ENCODE measurements at regions not wholly inside any gene's neighbourhood (a gene's known extent, or its start where the extent isn't known, plus 50 kb on each side); places are given as distances from the start of the nearest gene placed in this dataset.
A peak's percentile ranks its signal among the peaks of the same experiment; 100 is the strongest.

GRCh38 chr13:67353031-67353430 lies 122.9 kb upstream of the PCDH9 start:
- DNase-seq (ENCODE audit: low read depth in 3 of 3, low spot score in 2 of 3), result no peak

- DNase-seq (ENCODE audit: low read depth in 3 of 3, low spot score in 2 of 3), result no peak
Measured at GRCh38 chr13:67351909-67352308, 121.8 kb upstream of the PCDH9 start.

DNA sequence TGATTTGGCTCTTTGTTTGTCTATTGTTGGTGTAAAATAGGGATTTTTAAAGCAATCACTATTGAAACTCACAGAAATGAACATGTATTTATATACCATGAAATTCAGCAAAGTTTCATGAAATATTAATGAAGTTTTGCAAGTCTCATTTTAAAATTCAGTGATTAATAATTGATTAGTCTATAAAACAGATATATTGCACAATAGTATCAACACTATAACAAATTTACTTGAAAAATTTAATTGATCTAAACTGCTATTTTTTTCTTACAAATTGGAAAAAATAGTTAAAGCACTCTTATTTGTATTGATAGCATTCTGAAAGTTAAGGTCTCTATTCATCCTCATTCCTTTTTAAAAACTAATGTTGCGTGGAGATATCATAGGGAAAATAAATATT lies 121.0 kb upstream of the PCDH9 start:
- no peak for DNase-seq (ENCODE audit: low read depth in 3 of 3, low spot score in 2 of 3)

DNA sequence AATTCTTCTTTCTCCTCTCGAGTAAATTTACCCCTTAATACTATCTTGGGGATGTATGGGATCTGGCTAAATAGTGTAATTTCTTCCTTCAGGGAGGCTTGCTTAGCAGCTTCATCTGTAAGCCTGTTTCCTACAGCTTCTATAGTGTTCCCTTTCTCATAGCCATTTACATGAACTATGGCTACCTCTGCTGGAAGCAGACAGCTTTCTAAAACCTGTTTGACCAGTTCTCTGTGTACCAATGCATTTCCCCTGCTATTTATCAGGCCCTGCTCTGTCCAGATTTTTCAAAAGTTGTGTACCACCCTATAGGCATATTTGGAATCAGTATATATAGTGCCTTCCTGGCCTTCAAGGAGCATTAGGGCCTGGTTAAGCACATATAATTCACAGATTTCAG lies 113.6 kb upstream of the PCDH9 start:
- peak in 1 of 3 donors; percentile 4 for DNase-seq (ENCODE audit: low read depth in 3 of 3, low spot score in 2 of 3)

- DNase-seq (ENCODE audit: low read depth in 3 of 3, low spot score in 2 of 3), result no peak
Measured at GRCh38 chr13:67341406-67341805, 111.3 kb upstream of the PCDH9 start.

GRCh38 chr13:67330149-67330548 lies 100.0 kb upstream of the PCDH9 start:
- no peak for DNase-seq (ENCODE audit: low read depth in 3 of 3, low spot score in 2 of 3)

- DNase-seq (ENCODE audit: low read depth in 3 of 3, low spot score in 2 of 3), result no peak
Measured at GRCh38 chr13:67328895-67329294, 98.8 kb upstream of the PCDH9 start.

GRCh38 chr13:67318860-67319259 lies 88.7 kb upstream of the PCDH9 start:
- DNase-seq (ENCODE audit: low read depth in 3 of 3, low spot score in 2 of 3), result no peak

GRCh38 chr13:67318398-67318797 lies 88.3 kb upstream of the PCDH9 start:
- DNase-seq (ENCODE audit: low read depth in 3 of 3, low spot score in 2 of 3), result no peak

GRCh38 chr13:67314405-67314804 lies 84.3 kb upstream of the PCDH9 start:
- no peak for DNase-seq (ENCODE audit: low read depth in 3 of 3, low spot score in 2 of 3)

DNA sequence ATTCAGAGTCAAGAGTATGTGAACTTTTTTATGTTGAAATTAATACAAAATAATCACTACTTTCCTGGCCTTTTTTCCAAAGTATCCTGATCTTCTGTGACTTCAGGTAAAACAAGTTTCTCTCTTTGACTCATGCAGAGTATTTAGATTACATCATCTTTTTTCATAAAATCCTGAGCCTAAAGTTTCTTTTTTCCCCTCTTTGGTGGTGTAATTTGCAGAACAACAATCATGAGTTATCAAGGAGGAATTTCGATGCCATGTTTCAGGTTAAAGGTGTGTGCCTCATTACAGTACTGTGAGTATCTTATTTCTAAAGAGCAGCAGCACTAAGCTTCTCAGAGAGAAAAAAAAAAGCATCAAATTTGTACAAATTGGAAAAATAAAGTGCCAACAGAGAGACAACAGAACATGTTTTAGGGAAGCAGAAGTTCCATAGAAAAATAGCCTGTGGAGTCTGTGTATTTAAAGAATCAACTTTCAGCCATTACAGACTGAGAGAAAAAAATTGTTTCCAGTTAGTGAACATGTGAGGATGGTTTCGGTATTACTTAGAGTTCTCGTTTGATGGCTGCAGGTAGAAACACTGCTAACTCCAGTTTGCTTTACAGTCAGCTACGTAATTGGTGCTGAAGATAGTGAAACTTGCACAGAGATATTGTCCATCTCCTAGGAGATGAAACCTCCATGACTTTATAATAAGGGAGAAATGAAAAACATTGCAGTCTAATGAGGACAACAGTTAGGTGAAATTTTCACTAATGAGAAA lies 78.1 kb upstream of the PCDH9 start:
- no peak for DNase-seq (ENCODE audit: low read depth in 3 of 3, low spot score in 2 of 3)

DNA sequence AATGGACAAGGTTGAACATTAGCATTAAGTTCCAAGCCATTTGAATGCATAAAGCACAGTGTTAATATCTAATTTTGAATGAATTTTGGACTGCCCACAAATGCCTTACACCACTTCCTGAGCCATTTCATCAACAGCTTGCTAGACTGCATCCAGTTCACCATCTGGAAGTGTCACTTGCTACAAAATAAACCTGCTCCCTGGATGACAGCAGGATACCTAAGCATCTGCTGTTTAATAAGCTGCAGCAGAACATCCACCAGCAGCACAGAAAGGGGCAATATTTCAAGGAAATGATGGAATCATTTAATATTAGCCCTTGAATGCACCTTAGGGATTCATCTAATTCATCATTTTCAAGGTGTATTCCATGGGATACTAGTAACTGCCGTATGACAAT lies 76.6 kb upstream of the PCDH9 start:
- DNase-seq (ENCODE audit: low read depth in 3 of 3, low spot score in 2 of 3), result no peak

DNA sequence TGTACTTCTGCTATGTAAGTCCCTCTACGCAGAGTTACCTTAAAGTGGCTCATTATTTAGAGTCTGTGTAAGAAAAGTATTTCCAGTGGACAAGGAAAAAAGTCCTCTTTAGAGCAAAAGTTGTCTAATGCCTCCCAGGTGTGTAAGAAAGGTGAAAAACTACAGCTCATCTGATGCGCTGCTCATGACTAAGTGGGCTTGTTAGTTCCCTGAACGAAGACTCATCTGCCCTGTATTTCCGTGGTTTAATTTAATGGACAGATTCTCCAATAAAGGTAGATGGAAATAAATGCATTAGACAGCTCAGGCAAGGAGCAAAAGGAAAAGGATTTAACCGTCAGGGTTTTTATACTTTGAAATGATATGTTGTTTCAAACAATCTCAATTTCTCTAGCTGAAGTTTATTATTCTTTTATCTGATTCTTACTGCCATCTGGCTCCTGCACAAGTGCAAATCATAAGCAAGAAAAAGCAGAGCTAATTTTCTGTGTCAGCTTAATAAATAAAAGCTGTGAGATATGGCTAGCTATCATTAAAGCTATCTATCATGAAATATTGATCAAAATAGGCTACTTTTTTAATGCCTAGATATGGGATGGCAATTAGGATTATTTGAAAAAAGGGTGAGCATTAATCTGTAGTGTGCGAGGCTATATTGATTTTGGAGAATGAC lies 73.7 kb upstream of the PCDH9 start:
- no peak for DNase-seq (ENCODE audit: low read depth in 3 of 3, low spot score in 2 of 3)

DNA sequence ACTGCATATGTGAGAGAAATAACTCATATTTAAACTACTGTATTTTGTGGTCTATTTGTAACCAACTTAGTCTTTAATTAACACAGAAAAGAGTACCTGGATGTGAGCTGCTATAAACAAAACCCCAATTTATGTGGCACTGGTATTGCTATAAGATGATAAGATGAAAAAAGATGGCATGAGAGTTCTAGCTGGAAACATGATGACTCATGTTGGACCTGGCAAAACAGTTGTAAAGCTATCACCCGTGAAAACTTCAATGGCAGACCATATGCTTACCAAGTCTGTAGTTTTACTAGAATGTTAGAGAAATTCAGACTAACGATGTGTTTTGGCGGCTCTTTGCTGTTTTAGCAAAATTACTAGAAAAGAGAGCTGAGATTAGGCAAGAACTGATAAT lies 69.6 kb upstream of the PCDH9 start:
- DNase-seq (ENCODE audit: low read depth in 3 of 3, low spot score in 2 of 3), result no peak

GRCh38 chr13:67299072-67299635 lies 69.0 kb upstream of the PCDH9 start:
- no peak for DNase-seq (ENCODE audit: low read depth in 3 of 3, low spot score in 2 of 3)

DNA sequence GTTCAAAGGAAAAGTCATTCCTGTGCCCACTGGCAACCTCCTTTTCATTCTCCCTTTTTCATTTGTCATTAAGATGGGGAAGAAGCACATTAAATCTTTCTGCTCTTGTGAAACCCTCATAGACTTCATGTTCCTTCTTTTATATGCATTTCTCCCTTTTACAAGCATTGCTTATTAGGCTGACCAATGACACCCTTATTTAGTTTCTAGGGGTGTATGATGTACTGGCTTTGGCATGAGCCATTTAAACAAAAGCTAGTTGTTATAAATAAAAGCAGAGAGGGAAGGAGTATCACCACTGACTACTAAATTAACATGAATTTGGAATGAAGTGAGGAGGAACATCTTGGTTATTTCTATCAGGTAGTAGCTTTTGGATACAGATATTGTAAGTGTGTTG lies 68.2 kb upstream of the PCDH9 start:
- no peak for DNase-seq (ENCODE audit: low read depth in 3 of 3, low spot score in 2 of 3)

- DNase-seq (ENCODE audit: low read depth in 3 of 3, low spot score in 2 of 3), result no peak
Measured at GRCh38 chr13:67296511-67296910, 66.4 kb upstream of the PCDH9 start.

DNA sequence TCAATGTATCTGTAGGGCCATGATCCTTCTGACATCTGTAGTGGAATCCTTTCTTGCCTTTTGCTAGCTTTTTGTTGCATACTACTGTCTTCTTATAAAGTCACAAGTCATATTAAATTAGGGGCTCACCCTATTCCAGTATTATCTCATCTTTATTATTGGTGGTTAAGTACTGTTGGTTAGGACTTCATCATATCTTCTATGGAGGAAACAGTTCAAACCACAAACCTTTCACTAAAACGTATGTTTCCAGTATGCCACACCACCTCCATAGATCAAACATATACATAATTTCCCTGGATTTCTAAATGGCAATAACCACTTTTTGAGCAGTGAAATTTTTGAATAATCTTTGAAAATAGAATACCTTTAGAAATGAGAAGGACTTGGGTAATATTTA lies 62.8 kb upstream of the PCDH9 start:
- no peak for DNase-seq (ENCODE audit: low read depth in 3 of 3, low spot score in 2 of 3)

DNA sequence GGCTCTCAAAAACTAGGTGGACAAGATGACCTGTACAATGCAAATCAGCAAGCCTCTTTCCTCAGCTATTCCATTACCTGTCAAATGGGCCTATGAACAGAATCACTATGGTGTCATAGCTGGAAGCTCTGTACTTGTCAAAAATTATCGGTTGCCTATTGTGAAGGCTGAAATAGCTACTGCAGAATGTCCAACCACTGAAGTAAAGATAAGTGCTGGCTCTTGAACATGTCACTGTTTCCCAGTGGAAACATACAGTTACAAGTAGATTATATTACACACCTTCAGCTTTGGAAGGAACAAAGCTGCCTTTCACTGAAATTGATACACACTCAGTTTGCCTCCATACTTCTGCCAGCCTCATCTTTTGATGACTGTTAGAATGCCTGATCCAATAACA lies 55.5 kb upstream of the PCDH9 start:
- DNase-seq (ENCODE audit: low read depth in 3 of 3, low spot score in 2 of 3), result no peak

DNA sequence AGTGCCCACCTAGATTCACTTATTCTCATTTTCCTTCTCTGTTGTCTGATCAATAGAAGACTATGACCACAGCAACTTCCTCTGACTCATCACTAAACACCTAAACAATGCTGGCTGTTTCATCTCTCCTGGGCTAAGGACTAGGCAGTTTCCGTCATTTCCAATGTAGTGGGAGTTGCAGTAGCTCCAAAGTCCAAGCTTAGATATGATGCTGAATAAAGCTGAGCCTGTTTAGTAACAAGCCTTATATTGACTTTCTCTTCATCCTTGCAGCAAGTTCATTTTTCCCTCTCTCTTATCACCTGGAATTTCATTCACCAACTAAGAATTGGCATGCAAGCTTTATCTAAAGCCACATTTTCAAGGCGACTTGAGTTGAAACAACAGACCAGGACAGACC lies 53.5 kb upstream of the PCDH9 start:
- no peak for DNase-seq (ENCODE audit: low read depth in 3 of 3, low spot score in 2 of 3)

GRCh38 chr13:67281466-67281865 lies 51.3 kb upstream of the PCDH9 start:
- DNase-seq (ENCODE audit: low read depth in 3 of 3, low spot score in 2 of 3), result no peak

Measured in right renal cortex interstitium (tissue), 3 donors.